ENCODE measurements at regions not wholly inside any gene's neighbourhood (a gene's known extent, or its start where the extent isn't known, plus 50 kb on each side); places are given as distances from the start of the nearest gene placed in this dataset.

GRCh38 chr3:176577447-176577846, 619.8 kb downstream of the TBL1XR1 start:
- no peak for TF ChIP-seq RFX5 (IDR thresholded peaks at IDR 0.05; ENCODE audit: low read depth, low read length)
- TF ChIP-seq FOXK1 (CRISPR knock-in tag; IDR thresholded peaks at IDR 0.05; ENCODE audit: borderline replicate concordance, low read depth), result no peak
